HepG2 (cell line): ENCODE measurements at regions not wholly inside any gene's neighbourhood (a gene's known extent, or its start where the extent isn't known, plus 50 kb on each side); places are given as distances from the start of the nearest gene placed in this dataset.
A peak's percentile ranks its signal among the peaks of the same experiment; 100 is the strongest.

ENCODE experiments used
- ARID5B ChIP-seq: IDR thresholded peaks from 2 replicates; pipeline ENCODE4 v1.4.0; 2020; ENCODE audit warnings: mild to moderate bottlenecking, missing genetic modification reagents
- CENPX ChIP-seq: sonication (generic); formaldehyde crosslinking; IDR thresholded peaks from 2 replicates; pipeline ENCODE4 v1.9.0; 2021; ENCODE audit warnings: mild to moderate bottlenecking, missing genetic modification reagents, moderate library complexity
- ELK4 ChIP-seq: sonication (generic); formaldehyde crosslinking; IDR thresholded peaks from 2 replicates; pipeline ENCODE4 v1.9.0; 2021; ENCODE audit warnings: missing genetic modification reagents, borderline replicate concordance
- HDAC6 ChIP-seq: fragments of 200-600 bp; sonication (generic); IDR thresholded peaks from 2 replicates; pipeline ENCODE4 v1.7.0; 2017; ENCODE audit warnings: mild to moderate bottlenecking, antibody characterized with exemption, low read length, low read depth
- HMGXB3 ChIP-seq: sonication (generic); formaldehyde crosslinking; IDR thresholded peaks from 2 replicates; pipeline ENCODE4 v1.4.0; 2020; ENCODE audit warnings: missing genetic modification reagents, borderline replicate concordance
- MIXL1 ChIP-seq: IDR thresholded peaks from 2 replicates; pipeline ENCODE4 v1.6.1; 2016
- NCOA2 ChIP-seq: sonication (generic); formaldehyde crosslinking; IDR thresholded peaks from 2 replicates; pipeline ENCODE4 v1.8.0; 2022; ENCODE audit warnings: inconsistent platforms
- RAD51 ChIP-seq: fragments of 450-650 bp; IDR thresholded peaks from 2 replicates; pipeline ENCODE4 v1.6.1; 2016; ENCODE audit warnings: borderline replicate concordance
- REST ChIP-seq, 2 experiments: IDR thresholded peaks; 2 replicates each; pipeline ENCODE4 v1.6.1; 2011 to 2012; ENCODE audit warnings: low read length in 2 of 2, borderline replicate concordance in 1 of 2, low read depth in 1 of 2, mild to moderate bottlenecking in 1 of 2, moderate library complexity in 1 of 2
- RFXANK ChIP-seq: IDR thresholded peaks from 2 replicates; pipeline ENCODE4 v1.6.1; 2016
- TCF7 ChIP-seq: sonication (generic); IDR thresholded peaks from 2 replicates; pipeline ENCODE4 v1.6.1; 2016; ENCODE audit warnings: antibody characterized with exemption, low read depth
- TEF ChIP-seq: sonication (generic); formaldehyde crosslinking; IDR thresholded peaks from 2 replicates; pipeline ENCODE4 v1.5.0; 2020; ENCODE audit warnings: missing genetic modification reagents
- TRIM24 ChIP-seq: sonication (generic); formaldehyde crosslinking; IDR thresholded peaks from 2 replicates; pipeline ENCODE4 v1.8.0; 2022; ENCODE audit warnings: mild to moderate bottlenecking, missing genetic modification reagents
- ZNF558 ChIP-seq: sonication (generic); formaldehyde crosslinking; IDR thresholded peaks from 2 replicates; pipeline ENCODE4 v1.9.0; 2022; ENCODE audit warnings: mild to moderate bottlenecking, missing genetic modification reagents, borderline replicate concordance
- ZNF781 ChIP-seq: sonication (generic); formaldehyde crosslinking; IDR thresholded peaks from 2 replicates; pipeline ENCODE4 v1.5.1; 2020; ENCODE audit warnings: borderline replicate concordance, mild to moderate bottlenecking, missing genetic modification reagents; ENCODE audit errors: not compliant biosample characterization

GRCh38 chr2:101614127-101614759 is 83.3 kb upstream of the MAP4K4 start (continued):
- peak; percentile 66 for TF ChIP-seq ARID5B (CRISPR knock-in tag)
- no peak for TF ChIP-seq ZNF558
- 0 out of 4 replicates have a peak, but pooled peaks of 1 of the 2 experiments have one; percentile 13 for TF ChIP-seq REST (IDR thresholded peaks at IDR 0.05; ENCODE audit: borderline replicate concordance in 1 of 2, low read depth in 1 of 2, low read length in 2 of 2)
- TF ChIP-seq TCF7 = no peak; the same call in 1 of the 2 replicates
- no peak for TF ChIP-seq TEF (CRISPR knock-in tag)
- TF ChIP-seq NCOA2 (CRISPR knock-in tag) = peak; percentile 31; the same call in 1 of the 2 replicates
- 0 out of 2 replicates have a peak, but pooled peaks have one; percentile 11 for TF ChIP-seq TRIM24 (CRISPR knock-in tag)
- 0 out of 2 replicates have a peak, but pooled peaks have one; percentile 40 for TF ChIP-seq MIXL1 (CRISPR knock-in tag)
- TF ChIP-seq RFXANK (CRISPR knock-in tag) = no peak
- no peak for TF ChIP-seq RAD51
- TF ChIP-seq ELK4 (CRISPR knock-in tag) = no peak
- TF ChIP-seq CENPX (CRISPR knock-in tag) = no peak
- TF ChIP-seq HMGXB3 (CRISPR knock-in tag) = no peak
- no peak for TF ChIP-seq HDAC6
- TF ChIP-seq ZNF781 = peak; percentile 72
